GM12891 (cell line): ENCODE measurements at regions not wholly inside any gene's neighbourhood (a gene's known extent, or its start where the extent isn't known, plus 50 kb on each side); places are given as distances from the start of the nearest gene placed in this dataset.
"Not testable (repeated sequence)": the region's sequence is repeated elsewhere in the genome, so short reads cannot be mapped to it uniquely, and the experiment has no call there.

ENCODE experiments used
- DNase-seq: peaks from one replicate; pipeline ENCODE4 v3.0.0; 2011; ENCODE audit warnings: low spot score; ENCODE audit not compliant: insufficient read length
- FAIRE-seq: peaks from 2 replicates; lab custom pipeline; 2011; peaks lifted over from hg19 to GRCh38; lab: Jason Lieb, UNC
- PAX5 ChIP-seq: IDR thresholded peaks from 2 replicates; pipeline ENCODE4 v1.6.1; 2011; ENCODE audit warnings: low read length, moderate library complexity, mild to moderate bottlenecking; ENCODE audit not compliant: insufficient read depth, severe bottlenecking
- POLR2A ChIP-seq: IDR thresholded peaks from 2 replicates; pipeline ENCODE4 v1.6.1; 2011; ENCODE audit warnings: low read depth, low read length, control low read depth
- POLR2AphosphoS5 ChIP-seq: IDR thresholded peaks from 2 replicates; pipeline ENCODE4 v1.6.1; 2011; ENCODE audit warnings: low read depth, low read length, control low read depth
- POU2F2 ChIP-seq: IDR thresholded peaks from 2 replicates; pipeline ENCODE4 v1.6.1; 2011; ENCODE audit warnings: low read depth, mild to moderate bottlenecking, control low read depth, low read length, moderate library complexity
- SPI1 ChIP-seq: IDR thresholded peaks from 2 replicates; pipeline ENCODE4 v1.6.1; 2011; ENCODE audit warnings: low read depth, low read length, control low read depth
- TAF1 ChIP-seq: IDR thresholded peaks from 2 replicates; pipeline ENCODE4 v1.6.1; 2011; ENCODE audit warnings: low read depth, low read length, control low read depth

GRCh38 chr22:25490896-25491295 lies 73.6 kb upstream of the GRK3 start:
- FAIRE-seq, result no peak
- TF ChIP-seq POLR2A (no peak), PAX5 (no peak), TAF1 (no peak), SPI1 (no peak), POU2F2 (no peak), POLR2AphosphoS5 (no peak)
- no peak for DNase-seq

GRCh38 chr22:25492162-25492561 lies 72.3 kb upstream of the GRK3 start:
- TF ChIP-seq PAX5 (no peak), SPI1 (no peak), POLR2A (no peak), POLR2AphosphoS5 (no peak), POU2F2 (no peak), TAF1 (no peak)
- DNase-seq, result no peak
- FAIRE-seq, result no peak

- no peak for TF ChIP-seq POU2F2
- no peak for TF ChIP-seq SPI1
- TF ChIP-seq POLR2A, result no peak
- no peak for TF ChIP-seq POLR2AphosphoS5
- FAIRE-seq (no peak), DNase-seq (no peak)
Observed at GRCh38 chr22:25492841-25493734, 71.4 kb upstream of the GRK3 start.

GRCh38 chr22:25493794-25494193 lies 70.7 kb upstream of the GRK3 start:
- FAIRE-seq (no peak), DNase-seq (no peak)
- TF ChIP-seq POLR2A (no peak), POLR2AphosphoS5 (no peak), PAX5 (no peak), POU2F2 (no peak), TAF1 (no peak), SPI1 (no peak)

- TF ChIP-seq SPI1 (no peak), POU2F2 (peak; percentile 96), POLR2A (no peak), PAX5 (no peak), TAF1 (no peak), POLR2AphosphoS5 (no peak)
- DNase-seq, result peak; percentile 30
- FAIRE-seq, result peak; percentile 92
Observed at GRCh38 chr22:25494774-25495173, 69.7 kb upstream of the GRK3 start.

- TF ChIP-seq POLR2A, result no peak
- TF ChIP-seq POU2F2, result no peak
- no peak for TF ChIP-seq TAF1
- TF ChIP-seq SPI1, result no peak
- TF ChIP-seq POLR2AphosphoS5, result no peak
- TF ChIP-seq PAX5, result no peak
- no peak for DNase-seq
- no peak for FAIRE-seq
Observed at GRCh38 chr22:25495285-25495684, 69.2 kb upstream of the GRK3 start.

- no peak for FAIRE-seq
- TF ChIP-seq POLR2AphosphoS5 (no peak), PAX5 (no peak), POU2F2 (no peak), POLR2A (no peak), TAF1 (no peak), SPI1 (no peak)
- no peak for DNase-seq
Observed at GRCh38 chr22:25496396-25497064, 67.9 kb upstream of the GRK3 start.

- TF ChIP-seq TAF1, result no peak
- DNase-seq (no peak), FAIRE-seq (no peak)
Observed at GRCh38 chr22:25497181-25497641, 67.3 kb upstream of the GRK3 start.

- DNase-seq, result no peak
- no peak for TF ChIP-seq POLR2AphosphoS5
- TF ChIP-seq PAX5, result no peak
- no peak for TF ChIP-seq POLR2A
- TF ChIP-seq POU2F2, result no peak
- no peak for TF ChIP-seq SPI1
- TF ChIP-seq TAF1, result no peak
- FAIRE-seq, result no peak
Observed at GRCh38 chr22:25497716-25498115, 66.8 kb upstream of the GRK3 start.

GRCh38 chr22:25500671-25501070 lies 63.8 kb upstream of the GRK3 start:
- not testable (repeated sequence) for DNase-seq, FAIRE-seq

- DNase-seq, result not testable (repeated sequence)
- peak; percentile 9 for FAIRE-seq
Observed at GRCh38 chr22:25504017-25504416, 60.5 kb upstream of the GRK3 start.
